Daoy (cell line): ENCODE measurements at regions not wholly inside any gene's neighbourhood (a gene's known extent, or its start where the extent isn't known, plus 50 kb on each side); places are given as distances from the start of the nearest gene placed in this dataset.
"Not testable (repeated sequence)": the region's sequence is repeated elsewhere in the genome, so short reads cannot be mapped to it uniquely, and the experiment has no call there.

ENCODE experiments used
- DNase-seq: peaks from one replicate; pipeline ENCODE4 v3.0.0-alpha.2; 2015; ENCODE audit warnings: low read depth

DNA sequence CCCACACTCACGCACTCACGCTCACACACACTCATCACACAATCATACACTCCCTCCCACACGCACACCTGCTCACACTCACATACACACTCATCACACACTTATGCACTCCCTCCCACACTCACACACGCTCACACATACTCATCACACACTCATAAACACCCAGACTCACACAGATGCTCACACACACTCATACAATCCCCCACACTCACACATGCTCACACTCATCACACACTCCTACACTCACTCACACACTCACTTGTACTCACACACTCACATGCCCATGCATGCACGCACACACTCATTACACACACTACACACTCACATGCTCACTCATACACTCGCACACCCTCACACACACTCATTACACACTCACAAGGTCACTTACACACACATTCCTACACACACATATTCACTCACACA is 131.1 kb upstream of the PDE10A start:
- no peak for DNase-seq

DNA sequence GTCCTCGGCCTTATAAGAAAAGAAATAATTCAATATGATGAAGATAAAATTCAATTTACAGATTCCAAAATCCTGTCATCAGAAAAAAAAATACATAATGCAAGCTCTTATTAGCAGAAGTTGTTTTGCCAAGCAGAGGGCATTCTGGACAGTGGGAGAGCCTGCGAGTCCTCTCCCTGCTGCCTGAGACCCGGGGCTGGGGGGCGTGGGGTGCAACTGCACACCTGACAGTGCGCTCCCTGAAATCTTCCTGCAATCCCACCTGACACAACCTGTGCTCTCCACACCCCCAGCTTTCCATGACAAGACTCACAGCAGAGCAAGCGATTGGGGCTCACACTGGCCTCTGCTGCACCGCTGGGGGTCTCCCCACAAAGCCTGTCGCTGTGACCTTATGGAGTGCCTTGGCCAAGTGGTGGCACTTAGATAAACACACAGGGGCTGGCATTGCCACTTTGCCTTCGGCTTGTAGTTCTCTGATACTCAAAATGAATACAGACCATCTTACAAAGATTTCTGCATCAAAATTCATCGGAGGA is 130.3 kb upstream of the PDE10A start:
- no peak for DNase-seq

DNA sequence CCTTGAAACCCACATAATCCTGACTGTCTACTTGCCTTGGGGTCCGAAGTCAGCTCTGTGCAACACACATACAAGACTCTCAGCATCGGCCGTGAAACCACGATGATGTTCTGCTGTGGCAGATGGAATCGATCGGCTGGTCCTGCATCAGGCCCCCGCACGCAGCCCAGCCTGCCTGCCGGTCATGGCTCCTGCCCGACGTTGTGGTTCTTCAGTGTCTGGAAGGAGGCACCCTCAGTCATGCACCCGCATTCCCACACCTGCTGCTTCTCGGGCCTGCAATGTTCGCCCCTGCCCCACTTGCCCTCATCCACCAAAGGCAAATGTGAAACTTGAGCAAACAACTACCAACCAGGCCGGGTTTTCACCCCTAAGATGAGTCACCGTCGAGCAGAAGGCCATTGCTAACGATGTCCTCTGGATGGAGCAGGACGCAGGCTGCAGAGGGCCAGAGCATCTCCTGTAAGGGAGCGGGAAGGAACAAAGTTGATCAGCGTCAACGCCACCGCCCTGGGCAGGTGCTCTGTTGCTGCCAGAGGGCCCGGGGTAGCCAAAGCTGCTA is 128.9 kb upstream of the PDE10A start:
- DNase-seq = no peak

DNA sequence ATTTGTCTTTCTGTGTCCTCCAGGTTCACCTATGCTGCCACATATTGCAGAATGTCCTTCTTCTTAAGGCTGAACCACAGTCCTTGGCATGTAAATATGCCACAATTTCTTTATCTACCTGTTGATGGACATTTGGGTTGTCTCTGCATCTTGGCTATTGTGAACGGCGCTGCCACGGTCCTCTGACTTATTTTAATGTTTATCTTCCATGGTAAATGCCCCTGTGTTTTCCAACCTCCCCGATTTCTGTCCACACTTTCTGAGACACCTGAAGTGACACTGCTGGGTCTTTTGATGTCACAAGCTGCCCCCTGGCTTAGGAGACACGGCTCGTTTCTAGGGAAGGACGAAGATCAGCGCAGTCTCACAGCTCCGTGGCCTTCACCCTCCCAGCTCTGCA is 128.3 kb upstream of the PDE10A start:
- DNase-seq = no peak

DNA sequence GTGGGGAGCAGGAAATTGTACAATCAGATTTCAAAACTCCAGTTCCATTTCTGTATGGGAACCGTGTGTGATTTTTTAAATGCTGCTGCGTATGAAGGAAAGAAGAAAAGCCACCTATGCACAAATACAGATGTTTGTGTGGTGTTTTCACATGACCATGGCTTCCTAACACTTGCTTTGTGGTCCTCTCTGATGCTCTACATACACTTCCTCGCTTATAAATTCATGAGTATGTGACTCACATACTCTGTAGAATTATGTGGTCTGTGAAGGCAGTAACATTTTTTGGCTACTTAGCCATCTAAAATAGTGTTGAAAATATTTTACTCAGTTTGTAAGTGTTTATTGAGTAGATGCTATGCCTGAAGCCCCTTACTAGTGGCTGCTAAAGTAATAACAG is 119.8 kb upstream of the PDE10A start:
- no peak for DNase-seq

DNA sequence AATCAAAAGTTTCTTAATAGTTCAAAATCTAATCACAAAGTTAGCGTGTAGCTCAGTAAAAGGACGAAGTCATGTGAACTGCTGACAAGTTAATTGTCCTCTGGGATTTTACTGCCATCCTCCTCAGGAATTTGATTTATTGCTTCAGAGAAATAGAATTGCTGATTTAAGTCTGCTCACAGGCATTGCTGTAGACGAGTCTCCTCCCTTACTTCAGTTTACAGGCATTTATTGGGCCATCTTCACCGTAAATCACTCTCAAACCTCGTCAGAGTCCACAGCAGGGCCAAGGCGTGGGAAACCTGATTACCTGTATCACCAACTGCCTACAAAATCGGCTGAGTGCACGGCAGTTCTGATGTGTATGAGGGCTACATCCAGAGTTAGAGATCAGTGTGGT is 119.1 kb upstream of the PDE10A start:
- no peak for DNase-seq

GRCh38 chr6:165777680-165778079 is 114.6 kb upstream of the PDE10A start:
- no peak for DNase-seq

DNA sequence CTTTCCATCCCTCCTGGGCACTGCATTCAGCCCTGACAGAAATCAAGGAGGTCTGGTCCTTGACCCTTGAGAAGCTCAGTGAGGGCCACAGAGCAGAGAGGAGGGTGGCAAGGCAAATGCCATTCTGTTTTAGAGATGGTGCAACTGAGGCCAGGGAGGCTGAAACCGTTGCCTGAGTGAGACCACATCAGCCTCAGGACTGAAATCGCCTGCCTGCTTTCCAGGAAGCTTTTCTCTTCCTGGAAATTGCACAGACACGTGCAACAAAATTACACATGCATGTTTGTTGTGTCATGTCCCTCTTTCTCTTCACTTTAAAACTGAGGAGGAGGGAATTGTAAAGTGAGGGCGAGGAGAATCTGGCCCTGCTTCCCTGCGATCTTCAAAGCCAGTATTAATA is 113.7 kb upstream of the PDE10A start:
- DNase-seq = no peak

GRCh38 chr6:165775721-165776120 is 112.7 kb upstream of the PDE10A start:
- no peak for DNase-seq

GRCh38 chr6:165774903-165775601 is 112.0 kb upstream of the PDE10A start:
- DNase-seq = peak; percentile 45

DNA sequence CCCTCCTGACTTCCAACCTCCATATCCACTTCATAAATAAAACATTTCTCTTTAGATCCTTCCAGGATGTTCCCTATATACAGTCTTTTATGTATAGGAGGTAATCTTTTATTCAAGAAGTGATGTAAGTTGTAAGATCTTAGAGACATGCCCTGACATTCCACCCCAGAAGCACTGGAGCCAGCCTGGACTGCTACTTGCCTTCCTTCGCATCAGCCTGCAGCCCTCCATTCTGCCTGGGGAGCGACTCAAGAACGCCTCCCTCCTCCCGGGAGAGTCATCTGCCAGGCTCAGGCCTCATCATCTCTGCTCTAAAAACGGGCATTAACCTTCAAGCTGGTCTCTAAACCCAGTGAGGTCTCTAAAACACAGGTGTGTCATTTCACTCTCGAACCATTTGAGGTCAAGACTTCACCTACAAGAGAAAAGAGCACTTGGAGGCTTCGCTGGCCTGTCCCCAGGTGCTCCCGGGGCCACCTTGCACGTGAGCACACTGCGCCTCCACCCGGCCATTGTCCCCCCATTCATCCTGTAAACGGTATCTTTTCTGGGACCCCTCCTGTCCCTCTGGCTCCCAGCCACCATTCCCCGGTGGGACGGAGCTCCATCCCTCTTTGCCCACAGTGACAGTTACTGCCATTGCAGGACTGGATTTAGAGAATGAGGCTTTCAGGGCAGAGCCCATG is 107.5 kb upstream of the PDE10A start:
- no peak for DNase-seq

- DNase-seq = no peak
Measured at GRCh38 chr6:165769884-165770283, 106.8 kb upstream of the PDE10A start.

GRCh38 chr6:165769401-165769800 is 106.4 kb upstream of the PDE10A start:
- no peak for DNase-seq

- no peak for DNase-seq
Measured at GRCh38 chr6:165768961-165769360, 105.9 kb upstream of the PDE10A start.

DNA sequence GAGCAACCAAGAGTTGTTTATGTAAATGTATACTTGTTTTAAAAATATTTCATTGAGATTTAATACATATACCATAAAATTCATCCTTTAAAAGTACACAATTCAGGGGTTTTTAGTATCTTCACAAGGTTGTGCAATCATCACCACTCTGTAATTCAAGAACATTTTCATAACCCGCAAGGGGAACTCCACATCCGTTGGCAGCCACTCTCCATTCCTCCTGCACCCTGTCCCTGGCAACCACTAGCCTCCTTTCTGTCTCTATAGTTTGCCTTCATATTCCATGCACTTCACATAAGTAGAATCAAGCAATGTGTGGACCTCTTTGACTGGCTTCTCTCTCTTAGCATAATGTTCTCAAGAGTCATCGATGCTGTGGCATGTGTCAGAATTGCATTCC is 104.2 kb upstream of the PDE10A start:
- peak; percentile 47 for DNase-seq

DNA sequence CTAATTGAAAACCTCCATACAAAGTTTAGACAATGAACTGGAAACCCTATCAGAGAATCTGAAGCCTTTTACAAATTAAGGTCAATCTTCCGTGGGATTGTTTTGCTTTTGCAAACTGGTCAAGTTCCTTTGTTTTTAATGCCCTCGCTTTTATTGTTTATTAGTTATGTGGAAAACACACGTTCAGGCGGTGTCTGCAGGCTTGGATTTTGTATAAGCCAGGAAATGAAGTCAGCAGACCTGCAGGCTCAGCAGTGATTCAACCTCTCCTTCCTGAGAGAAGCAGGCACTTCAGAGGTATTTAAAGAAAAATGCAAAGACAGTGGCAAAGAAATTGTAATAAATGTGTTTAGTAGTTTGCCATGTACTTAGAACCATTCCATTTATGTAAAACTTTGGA is 103.4 kb upstream of the PDE10A start:
- peak; percentile 43 for DNase-seq

DNA sequence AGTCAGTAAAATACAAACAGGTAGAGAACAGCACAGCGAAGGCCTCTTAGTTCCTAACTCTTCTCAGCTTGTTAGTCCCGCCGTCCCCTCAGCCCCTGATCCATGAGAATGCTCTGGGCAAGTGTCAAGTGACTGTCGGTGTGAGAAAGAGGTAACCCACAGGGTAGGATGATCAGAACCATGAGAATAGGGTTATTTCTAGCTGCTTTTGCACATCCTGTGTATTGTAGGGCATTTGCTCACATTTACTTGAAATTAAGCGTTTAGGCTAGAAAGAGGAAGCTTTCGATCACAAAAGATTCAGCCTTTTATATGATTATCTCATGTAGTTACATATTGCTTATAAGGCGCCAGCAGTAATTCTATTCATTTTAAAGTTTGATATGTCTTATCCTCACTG is 103.0 kb upstream of the PDE10A start:
- DNase-seq = no peak

GRCh38 chr6:165765256-165765655 is 102.2 kb upstream of the PDE10A start:
- not testable (repeated sequence) for DNase-seq

DNA sequence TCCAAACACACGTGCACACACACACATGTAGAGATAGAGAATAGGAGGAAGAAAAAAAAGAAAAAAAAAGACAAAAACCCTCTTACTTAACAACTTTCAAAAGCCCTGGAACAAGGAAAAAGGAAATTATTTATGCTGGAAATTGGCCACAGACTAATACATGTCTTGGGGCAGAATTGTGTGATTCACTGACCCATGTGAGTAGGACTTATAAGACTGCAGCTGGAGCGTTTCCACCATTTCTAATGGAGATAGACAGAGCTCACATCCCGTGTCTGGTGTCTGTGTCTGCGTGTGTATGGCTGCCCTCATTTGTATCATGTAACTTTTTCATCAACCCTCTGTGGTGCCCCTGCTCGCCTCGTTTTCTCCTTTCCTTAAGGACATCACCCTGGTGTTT is 99.8 kb upstream of the PDE10A start:
- no peak for DNase-seq

DNA sequence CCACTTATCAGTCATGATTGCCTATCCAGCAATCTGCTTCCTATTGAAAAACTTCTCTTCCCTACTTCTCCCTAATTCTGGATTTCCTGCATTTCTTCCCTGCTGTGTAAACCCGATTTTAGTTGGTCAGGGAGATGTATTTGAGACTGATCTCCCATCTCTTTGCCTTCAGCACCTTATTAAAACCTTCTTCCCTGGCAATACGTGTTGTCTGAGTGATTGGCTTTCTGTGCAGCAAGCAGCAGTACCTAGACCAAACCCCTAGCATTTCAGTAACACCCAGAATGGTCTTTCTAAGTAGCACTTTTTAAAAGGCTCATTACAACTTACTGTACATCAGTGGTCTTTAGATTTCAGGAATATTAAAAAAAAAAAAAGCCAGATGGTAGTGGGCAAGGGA is 99.1 kb upstream of the PDE10A start:
- DNase-seq = no peak

- no peak for DNase-seq
Measured at GRCh38 chr6:165760803-165761185, 97.8 kb upstream of the PDE10A start.

DNA sequence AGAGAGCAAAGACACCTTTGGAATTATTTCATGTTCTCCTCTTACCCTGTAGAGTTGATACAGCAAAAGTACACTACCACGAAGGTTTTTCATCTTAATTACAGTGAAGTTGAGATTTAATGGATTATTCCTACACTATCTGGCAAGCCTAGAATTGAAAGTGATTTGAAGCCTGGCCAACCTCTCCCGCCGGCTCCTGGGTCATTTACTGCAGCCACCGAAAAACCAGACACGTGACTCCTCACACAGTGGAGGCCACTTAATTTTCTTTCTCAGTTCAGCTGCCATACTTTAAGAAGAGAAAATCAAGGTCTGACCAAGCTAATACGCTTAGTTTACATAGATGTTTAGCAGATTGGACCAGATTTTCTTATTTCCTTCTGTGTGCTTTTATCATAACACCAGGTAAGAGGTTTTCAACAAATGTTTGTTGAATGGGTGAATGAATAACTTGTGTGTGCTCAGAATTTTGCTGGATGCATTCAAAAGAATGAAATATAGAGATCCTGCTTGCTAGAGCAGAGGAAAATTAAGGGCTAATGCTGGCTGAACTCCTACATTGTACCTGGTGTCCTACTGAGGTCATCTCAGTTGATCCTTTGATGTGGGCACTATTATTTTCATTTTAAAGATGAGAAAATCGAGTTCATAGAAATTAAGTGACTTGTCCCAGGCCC is 97.2 kb upstream of the PDE10A start:
- no peak for DNase-seq

- DNase-seq = no peak
Measured at GRCh38 chr6:165758441-165758840, 95.4 kb upstream of the PDE10A start.
